ENCODE measurements at regions not wholly inside any gene's neighbourhood (a gene's known extent, or its start where the extent isn't known, plus 50 kb on each side); places are given as distances from the start of the nearest gene placed in this dataset.
"Not testable (repeated sequence)": the region's sequence is repeated elsewhere in the genome, so short reads cannot be mapped to it uniquely, and the experiment has no call there.

DNA sequence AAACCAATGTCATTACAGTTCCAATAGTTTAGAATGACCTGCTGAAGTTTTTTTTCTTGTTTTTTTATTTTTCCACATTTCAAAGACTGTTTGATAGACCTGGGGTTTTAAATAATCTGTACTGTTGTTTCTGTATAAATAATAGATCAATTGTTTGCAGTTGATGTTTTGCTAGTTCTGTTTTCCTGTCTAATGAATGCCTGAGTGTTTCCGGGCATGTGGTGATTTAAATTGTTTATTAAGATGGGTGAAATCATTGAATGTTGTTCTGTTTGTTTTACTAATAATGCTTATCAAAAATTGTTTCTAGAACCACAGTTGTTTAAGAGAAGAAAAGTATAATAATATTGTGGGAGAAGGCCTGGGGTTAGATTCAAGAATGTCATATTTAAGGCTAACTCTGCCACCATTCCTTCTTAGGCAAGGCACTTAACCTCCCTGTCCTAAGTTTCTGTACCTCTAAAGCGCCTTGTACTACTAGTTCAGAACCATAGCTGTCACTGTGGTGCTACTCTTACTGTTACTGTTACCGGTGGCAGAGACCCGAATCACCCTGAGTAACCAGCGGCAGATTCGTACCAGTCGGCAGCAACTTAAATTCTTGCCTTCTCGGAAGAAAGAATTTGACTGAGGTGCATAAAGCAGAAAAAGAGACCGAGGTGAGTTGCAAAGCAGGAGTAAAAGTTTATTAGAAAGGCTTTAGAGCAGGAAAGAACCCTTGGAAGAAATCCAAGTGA lies 1014.1 kb downstream of the REEP3 start:
- intact Hi-C loops (cut with micrococcal nuclease), result no loop called here

DNA sequence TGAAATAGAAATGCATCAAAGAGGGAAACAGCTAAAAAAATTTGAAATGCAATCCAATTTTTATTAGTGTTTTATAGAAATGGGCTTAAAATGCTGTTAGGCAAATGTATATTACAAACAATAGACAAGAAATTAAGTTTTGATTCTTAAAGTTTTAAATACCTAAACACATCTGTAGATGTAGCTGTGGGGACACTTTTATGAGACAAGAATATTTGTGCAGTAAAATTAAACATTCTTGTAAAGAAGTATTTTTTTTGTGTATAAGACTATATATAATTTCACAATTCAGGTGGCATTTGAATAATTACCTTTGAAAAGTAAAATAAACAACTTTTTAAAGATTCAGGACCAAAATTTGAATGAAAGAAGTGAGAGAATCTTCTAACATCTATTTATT lies 1015.9 kb downstream of the REEP3 start:
- intact Hi-C loops (cut with micrococcal nuclease), result no loop called here

DNA sequence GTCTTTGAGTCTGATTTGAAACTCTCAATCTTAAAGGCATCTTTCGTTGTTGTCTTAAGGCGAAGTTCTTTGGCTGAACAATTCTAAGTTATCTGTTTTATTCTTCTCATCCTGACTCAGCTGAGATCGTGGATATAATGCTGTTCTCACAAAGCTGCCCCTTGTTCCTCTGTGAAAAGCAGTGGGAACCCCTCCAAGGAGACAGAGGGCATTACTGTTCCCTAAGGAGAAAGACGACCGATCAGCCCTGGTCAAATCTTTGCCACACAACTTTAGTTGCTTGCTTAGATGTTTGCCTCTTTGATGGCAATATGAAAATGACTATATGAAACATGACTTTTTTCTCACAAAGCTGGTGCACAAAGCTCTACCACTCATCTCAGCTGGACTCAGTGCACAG lies 1016.7 kb downstream of the REEP3 start:
- intact Hi-C loops (cut with micrococcal nuclease), result no loop called here

DNA sequence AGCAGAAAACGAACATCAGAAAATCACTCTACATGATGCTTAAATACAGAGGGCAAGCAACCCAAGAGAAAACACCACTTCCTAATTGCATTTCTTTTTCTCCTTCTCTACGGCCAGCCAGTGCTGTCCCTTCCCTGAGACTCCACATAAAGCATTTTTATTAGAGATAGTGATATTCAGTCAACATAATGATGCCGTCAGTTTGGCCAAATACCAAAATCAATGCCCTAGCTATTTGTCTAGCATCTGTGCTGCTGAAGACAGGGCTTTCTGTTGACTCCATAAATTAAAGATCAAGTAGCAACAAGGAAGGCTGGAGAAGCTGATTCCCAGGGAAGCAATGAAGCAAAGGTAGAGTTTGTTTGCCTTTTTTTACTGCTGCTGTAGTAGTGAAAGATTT lies 1024.9 kb downstream of the REEP3 start:
- intact Hi-C loops (cut with micrococcal nuclease), result no loop called here

DNA sequence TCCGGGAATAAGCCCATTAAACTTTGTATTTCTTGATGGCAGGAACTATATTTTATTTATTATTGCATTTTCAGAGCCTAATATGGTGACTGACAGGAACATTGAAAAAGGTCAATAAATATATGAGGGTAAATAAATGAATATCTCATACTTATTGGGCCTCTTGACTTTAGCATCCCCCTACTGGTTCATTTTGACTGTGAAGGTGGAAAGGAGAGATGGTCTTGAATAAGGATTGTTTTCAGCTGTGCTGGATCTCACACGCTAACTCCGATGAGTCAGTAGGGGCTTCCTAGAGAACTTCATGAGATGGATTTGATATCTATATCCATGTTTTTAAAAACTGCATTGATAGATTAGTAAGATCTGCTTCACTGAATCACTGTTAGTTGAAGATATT lies 1026.0 kb downstream of the REEP3 start:
- intact Hi-C loops (cut with micrococcal nuclease), result no loop called here

DNA sequence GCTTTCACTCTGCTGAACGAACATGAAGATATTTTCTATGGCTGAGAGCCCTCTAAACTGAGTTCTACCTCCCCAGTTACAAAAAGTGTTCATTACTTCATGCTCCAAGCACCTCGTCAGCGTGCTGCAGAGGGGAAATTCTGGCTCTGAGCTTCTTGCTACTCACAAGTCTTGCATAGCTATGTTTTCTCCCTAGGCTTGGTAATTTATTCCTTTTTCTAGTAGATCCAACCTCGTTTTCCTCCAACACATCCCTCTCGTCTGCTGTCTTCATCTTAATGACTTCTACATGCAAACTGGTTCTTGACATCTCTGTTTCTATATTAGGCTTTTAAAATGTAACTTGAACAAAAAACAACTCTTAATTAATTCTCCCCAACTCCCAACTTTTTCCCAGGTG lies 1034.5 kb downstream of the REEP3 start:
- intact Hi-C loops (cut with micrococcal nuclease), result no loop called here

DNA sequence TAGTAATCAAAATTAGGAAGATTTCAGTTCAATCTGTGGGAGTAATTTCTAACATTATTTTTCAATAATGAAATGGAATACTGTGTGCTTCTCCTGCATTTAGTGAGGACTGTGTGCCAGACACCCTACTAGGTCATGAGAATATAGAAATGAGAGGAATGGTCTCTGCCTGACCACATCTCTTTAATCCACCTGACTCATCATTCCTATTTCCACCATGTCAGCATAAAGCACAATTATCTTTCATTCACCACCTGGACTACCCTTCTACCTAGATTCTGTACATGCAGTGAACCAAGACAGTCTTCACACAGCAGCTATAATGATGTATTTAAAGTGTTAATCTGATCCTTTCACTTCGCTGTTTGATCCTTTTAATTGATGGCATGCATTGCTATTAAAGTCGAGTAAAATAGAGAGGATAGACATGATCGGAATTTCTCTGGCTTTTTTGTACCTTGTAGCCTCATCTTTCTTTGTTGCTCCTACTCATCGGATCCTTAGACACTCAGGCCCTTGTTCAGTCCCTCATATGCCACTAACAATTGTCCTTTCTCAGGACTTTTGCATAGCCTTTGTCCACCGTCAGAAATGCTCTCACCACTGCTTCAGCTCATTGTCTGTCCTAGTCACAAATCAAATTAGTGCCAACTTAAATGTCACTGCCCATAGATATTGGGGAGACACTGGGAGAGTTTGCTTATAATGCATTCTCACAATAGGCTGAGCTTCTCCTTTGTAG lies 1037.1 kb downstream of the REEP3 start:
- intact Hi-C loops (cut with micrococcal nuclease), result no loop called here

DNA sequence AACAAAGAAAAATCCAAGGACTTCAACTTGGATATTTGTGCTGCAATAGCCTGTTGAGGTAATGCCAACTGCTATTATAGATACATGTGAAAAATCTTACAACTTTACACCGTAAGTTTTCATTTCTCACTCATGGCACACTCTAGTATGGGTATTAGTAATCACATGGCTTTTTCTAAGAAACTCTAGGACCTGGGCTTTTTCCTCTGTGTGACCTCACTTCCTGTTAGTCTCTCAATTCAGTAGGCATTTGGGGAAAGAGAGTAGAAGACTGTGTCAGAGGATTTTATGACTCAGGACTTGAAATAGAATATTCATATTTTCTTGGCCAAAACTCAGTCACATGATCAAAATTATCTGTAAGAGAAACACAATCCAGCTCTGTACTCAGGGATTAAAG lies 1049.9 kb downstream of the REEP3 start:
- intact Hi-C loops (cut with micrococcal nuclease), result no loop called here

DNA sequence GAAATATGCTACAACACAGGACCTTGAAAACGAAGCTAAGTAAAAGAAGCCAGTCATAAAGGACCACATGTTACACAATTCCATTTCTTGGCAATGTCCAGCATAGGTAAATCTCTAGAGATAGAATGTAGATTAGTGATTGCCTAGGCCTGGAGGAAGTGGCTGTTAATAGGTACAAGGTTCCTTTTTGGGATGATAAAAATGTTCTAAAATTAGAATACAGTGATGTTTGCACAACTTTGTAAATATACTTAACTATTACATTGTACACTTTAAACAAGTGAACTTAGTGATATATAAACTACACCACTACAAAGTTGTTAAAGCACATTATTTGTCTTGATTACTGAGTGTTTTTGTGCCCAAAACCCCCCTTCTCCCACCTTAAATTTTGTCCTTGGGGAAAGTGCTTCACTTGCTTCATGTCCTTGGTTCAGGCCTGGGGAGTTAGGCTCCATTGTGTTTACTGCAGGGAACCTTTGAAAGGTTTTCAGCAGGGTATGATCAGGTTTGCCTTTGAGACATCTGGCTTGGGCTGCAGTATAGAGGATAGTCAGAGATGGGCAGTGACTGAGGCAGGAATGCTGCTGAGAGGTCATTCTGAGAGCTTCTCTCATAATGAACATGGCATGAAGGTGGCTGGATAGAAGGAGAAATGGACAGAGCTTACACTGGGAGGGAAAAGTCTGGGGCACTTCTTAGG lies 1052.6 kb downstream of the REEP3 start:
- intact Hi-C loops (cut with micrococcal nuclease), result no loop called here

DNA sequence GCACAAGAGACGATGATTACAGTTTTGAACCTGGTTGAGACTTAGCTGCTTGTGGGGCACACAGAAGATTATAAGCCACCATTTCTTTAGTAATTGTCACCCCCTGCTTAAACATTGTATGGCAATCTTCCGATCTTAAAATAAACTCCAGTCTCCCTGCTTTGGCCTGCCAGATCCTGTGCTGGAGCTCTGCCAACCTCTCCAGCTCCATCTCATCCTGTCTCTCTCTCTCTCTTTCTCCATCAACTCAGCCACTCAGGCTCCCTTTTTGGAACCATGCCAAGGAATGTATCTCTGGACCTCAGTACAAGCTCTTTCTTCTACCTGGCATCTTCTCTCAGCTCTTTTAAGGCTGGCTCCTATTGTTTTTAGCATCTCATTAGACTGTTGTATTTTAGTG lies 1053.2 kb downstream of the REEP3 start:
- intact Hi-C loops (cut with micrococcal nuclease), result no loop called here

DNA sequence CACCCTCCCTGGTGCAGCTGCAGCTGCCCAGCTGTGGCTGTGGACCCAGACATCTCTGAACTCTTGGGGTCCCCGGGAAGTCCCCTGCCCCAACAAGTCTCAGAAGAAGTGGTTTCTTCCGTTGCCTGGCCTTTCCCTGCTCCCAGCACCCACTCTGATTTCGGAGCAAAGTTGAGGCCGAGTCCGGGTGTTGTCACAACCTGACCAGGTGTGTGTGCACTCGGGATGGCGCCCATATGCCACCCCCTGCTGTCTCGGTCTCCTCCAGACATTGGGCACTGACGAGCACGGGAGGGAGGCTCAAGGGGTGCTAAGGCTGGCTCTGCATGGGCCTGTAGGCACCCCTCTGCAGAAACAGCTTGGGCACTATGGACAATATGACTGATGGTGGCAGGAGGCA lies 1055.3 kb downstream of the REEP3 start:
- intact Hi-C loops (cut with micrococcal nuclease), result no loop called here

DNA sequence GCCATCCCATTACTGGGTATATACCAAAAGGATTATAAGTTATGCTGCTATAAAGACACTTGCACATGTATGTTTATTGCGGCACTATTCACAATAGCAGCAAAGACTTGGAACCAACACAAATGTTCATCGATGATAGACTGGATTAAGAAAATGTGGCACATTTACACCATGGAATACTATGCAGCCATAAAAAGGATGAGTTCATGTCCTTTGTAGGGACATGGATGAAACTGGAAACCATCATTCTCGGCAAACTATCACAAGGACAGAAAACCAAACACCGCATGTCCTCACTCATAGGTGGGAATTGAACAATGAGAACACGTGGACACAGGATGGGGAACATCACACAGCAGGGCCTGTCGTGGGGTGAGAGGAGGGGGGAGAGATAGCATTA lies 1057.6 kb downstream of the REEP3 start:
- intact Hi-C loops (cut with micrococcal nuclease), result not testable (repeated sequence)

DNA sequence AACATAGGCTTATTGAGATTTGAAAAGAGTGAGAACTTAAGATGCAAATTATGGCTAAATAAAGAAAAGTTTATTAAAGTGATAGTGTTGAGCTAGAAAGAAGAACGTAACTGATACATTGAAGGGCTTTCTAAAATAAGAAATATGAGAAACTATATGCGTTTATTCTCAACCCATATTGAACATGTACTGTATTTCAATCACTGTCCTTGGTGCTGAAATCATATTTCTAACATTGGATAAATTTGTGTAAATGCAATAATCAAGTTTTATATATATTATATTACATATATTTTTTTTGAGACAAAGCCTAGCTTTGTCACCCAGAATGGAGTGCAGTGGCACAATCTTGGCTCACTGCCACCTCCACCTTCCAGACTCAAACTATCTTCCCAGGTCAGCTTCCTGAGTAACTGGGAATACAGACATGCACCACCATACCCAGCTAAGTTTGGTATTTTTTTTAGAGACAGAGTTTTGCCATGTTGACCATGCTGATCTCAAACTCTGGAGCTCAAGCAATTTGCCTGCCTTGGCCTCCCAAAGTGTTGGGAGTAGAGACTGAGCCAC lies 1065.8 kb downstream of the REEP3 start:
- intact Hi-C loops (cut with micrococcal nuclease), result no loop called here

DNA sequence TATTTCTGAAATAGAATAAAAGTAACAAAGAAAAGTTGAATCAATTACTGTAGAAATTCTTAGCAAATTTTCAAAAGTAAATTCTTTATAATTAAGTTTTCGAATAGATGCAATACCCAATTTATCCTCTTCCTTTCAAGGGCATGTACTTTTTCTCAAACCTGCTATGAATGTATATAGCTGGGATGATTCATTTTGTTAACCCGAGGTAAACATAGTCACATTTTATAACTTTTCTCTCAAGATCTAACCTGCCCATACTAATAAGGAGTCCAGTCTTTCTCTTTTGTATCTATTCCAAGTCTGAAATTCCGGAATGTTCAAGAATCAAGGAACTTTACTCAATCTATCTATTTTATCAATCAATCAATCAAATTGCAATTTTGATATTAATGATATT lies 1072.9 kb downstream of the REEP3 start:
- intact Hi-C loops (cut with micrococcal nuclease), result no loop called here

DNA sequence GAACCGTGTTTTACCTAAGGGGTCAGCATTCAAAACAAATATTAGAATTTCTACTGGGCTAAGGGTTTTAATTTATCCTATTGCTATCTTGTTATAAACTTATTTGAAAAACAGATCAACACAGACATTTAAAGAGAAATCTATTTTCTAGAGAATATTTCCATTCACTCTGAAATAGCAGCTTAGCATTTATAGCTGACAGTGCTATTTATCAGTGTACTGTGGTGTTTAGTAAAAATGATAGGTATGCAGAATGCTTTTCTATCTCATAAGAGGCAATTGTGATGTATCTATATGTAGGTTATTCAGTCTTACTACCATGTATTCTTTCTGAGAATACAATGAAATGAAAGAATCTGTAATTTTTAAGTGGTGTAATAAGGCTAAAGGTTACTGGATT lies 1077.4 kb downstream of the REEP3 start:
- intact Hi-C loops (cut with micrococcal nuclease), result no loop called here

DNA sequence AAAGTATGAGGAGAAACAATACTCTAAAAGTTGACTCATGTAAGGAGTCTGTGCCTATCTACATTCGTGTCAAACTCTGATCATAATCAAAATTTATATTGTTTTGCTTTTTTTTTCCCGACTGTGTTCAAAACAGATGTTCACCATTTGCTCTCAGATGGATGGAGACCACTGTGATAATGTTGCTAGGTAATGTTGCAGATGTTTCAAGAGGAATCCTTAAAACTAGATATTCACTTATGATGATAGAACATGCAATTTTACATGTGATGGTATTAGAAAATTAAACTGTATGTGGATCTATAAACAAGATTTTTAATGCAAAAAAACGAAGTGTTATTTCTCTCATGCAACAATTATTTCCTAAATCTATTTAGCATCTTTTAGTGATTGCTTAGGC lies 1080.1 kb downstream of the REEP3 start:
- intact Hi-C loops (cut with micrococcal nuclease), result no loop called here

DNA sequence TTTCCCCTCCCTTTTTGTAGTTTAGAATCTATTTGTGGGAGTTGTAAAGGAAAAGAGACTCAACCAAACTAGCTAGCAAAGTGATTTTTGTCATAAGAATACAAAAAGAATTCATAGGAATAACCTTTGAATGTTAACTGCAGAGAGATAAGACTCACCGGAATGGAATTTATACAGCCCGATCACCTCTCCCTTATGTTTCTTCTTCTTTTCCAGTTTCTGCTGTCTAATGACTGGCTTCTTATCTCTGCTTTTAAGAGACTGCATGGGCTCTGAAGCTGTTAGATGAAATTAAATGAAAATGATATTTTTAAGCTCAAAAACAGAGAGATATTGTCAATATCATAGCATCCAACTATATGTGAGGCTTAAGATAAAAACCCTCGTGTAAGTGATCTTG lies 1095.9 kb downstream of the REEP3 start:
- intact Hi-C loops (cut with micrococcal nuclease), result no loop called here

DNA sequence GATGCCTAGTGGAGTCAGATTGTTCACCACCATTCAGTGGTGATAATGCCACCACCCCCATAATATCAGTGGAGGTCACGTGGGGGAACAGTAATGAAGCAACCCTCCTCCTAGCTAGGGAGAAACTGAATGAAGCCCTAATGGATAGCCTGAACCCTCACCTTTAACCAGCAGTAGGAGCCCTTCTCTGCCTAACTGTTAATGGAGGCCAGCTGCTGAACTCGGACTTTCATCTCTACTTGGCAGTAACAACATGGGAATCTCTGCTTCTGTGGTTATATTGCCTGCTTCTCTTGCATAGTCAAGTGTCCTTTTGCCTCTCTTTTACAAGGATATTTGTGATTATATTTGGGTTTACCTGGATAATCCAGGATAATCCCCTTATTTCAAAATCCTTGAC lies 1097.9 kb downstream of the REEP3 start:
- intact Hi-C loops (cut with micrococcal nuclease), result no loop called here

DNA sequence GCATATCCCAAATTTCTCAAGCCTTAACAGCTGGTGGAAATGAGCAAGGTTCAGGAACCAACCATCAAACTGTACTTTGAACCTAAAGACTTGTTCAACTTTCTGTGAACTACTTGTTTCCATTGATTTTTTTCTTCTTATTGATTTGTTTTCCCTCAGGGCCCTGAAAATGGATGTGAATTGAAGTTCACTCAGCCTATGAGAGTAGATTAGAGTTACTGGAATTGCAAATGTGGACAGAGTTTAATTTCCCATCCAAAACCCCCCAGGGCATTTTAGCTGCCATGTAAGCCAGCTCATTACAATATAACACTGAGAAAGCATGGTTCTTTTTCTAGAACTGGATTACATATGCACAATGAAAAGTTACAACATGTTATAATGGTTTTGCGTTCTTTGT lies 1105.7 kb downstream of the REEP3 start:
- intact Hi-C loops (cut with micrococcal nuclease), result no loop called here

DNA sequence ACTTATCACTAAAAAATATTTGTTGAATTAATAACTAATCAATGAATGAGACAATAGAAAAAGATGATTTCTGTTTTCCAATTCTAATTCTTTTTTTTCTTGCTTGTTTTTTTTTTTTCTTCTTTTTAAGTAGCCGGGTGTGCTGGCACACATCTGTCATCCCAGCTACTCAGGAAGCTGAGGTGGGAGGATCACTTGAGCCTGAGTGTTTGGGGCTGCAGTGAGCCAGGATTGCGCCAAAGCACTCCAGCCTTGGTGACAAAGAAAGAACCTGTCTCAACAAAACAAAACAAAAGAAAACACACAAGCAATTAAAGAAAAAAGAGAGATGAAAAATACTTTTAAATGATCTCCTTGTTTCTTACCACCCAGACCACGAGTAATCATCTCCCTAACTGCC lies 1109.3 kb downstream of the REEP3 start:
- intact Hi-C loops (cut with micrococcal nuclease), result no loop called here

DNA sequence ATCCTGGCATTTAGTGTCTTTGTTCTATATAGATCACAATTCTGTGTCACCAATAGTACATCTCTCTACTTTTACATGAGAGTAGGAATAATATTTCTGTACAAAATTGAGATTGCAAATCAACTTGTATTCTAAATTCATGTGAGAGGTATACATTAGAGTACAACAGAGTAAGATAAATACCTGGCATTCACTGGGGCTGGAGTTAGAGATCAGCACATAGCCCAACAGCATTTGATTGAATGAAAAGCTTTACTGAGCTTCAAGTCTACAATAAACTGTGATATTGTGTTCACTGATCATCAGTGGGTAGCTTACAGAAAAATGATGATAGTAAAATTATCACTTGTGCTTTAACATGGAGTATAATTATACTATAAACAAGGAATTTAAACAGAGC lies 1114.7 kb downstream of the REEP3 start:
- intact Hi-C loops (cut with micrococcal nuclease), result no loop called here

DNA sequence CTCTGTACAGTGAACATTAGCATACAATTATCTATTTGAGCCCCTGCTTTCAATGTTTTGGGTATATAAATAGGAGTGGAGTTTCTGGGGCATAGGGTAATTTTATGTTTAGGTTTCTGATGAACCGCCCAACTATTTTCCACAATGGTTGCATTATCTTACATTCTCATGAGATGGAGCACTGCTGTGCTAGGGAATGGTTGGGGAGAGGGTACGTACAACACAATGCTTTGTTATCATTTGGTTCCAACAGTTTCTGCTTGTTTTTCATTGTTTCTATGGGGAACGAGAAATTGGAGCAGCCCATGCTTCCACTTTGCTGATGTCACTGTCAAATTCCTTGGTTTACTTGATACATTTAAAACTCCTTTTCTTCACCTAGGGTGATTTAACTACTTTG lies 1115.3 kb downstream of the REEP3 start:
- intact Hi-C loops (cut with micrococcal nuclease), result no loop called here
